Ovary (tissue), 3 donors: ENCODE measurements at regions not wholly inside any gene's neighbourhood (a gene's known extent, or its start where the extent isn't known, plus 50 kb on each side); places are given as distances from the start of the nearest gene placed in this dataset.

Experiments
- EP300 ChIP-seq: sonication (generic); formaldehyde crosslinking; IDR thresholded peaks from one replicate; pipeline ENCODE4 v1.6.1; 2017; ENCODE audit warnings: antibody characterized with exemption
- POLR2A ChIP-seq: fragments of 450-650 bp; IDR thresholded peaks from one replicate; pipeline ENCODE4 v1.6.1; 2017; ENCODE audit warnings: antibody characterized with exemption, mild to moderate bottlenecking, moderate library complexity
- TF ChIP-seq, protein P1 (sequence below), 3 donors: fragments of 450-650 bp in 2 of 3; fragments of 200-600 bp in 1 of 3; IDR thresholded peaks; one replicate each; pipeline versions ENCODE4 v1.5.1 to v1.8.0; 2016 to 2022; ENCODE audit warnings: antibody characterized with exemption in 3 of 3, mild to moderate bottlenecking in 1 of 3
- donor health status: DM: no; HTN: no; CAD: no.

DNA sequence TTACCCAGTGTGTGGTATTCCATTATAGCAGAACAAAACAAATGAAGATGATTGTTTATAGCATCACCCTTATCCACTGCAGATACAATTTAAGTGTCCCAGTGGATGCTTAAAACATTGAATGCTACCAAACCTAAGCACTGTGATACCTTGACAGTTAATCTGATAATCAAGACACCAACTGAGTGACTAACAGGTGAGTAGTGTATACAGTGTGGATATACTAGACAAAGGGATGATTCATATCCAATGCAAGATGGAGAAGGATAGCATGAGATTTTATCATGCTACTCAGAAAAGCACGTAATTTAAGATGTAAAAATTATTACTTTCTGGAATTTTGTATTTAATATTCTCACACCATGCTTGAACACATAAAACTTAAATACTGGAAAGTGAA, 1449.0 kb downstream of the OTOL1 start:
- TF ChIP-seq EP300 (no peak), POLR2A (no peak)
- TF ChIP-seq, protein P1, sequence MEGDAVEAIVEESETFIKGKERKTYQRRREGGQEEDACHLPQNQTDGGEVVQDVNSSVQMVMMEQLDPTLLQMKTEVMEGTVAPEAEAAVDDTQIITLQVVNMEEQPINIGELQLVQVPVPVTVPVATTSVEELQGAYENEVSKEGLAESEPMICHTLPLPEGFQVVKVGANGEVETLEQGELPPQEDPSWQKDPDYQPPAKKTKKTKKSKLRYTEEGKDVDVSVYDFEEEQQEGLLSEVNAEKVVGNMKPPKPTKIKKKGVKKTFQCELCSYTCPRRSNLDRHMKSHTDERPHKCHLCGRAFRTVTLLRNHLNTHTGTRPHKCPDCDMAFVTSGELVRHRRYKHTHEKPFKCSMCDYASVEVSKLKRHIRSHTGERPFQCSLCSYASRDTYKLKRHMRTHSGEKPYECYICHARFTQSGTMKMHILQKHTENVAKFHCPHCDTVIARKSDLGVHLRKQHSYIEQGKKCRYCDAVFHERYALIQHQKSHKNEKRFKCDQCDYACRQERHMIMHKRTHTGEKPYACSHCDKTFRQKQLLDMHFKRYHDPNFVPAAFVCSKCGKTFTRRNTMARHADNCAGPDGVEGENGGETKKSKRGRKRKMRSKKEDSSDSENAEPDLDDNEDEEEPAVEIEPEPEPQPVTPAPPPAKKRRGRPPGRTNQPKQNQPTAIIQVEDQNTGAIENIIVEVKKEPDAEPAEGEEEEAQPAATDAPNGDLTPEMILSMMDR (IDR thresholded peaks at IDR 0.05) = no peak
